GM21390 (cell line): ENCODE measurements at regions not wholly inside any gene's neighbourhood (a gene's known extent, or its start where the extent isn't known, plus 50 kb on each side); places are given as distances from the start of the nearest gene placed in this dataset.

Experiments
- ATAC-seq: cut with Tn5 transposase; IDR thresholded peaks from one replicate; pipeline ENCODE4 v1.9.1; 2021; ENCODE audit not compliant: unreplicated experiment

GRCh38 chr3:153311541-153311940, 149.5 kb downstream of the RAP2B start:
- ATAC-seq = no peak

GRCh38 chr3:153313302-153313965, 151.4 kb downstream of the RAP2B start:
- no peak for ATAC-seq

- ATAC-seq = no peak
Observed at GRCh38 chr3:153314038-153314437, 152.0 kb downstream of the RAP2B start.

GRCh38 chr3:153315781-153316180, 153.8 kb downstream of the RAP2B start:
- no peak for ATAC-seq

GRCh38 chr3:153319705-153320554, 157.9 kb downstream of the RAP2B start:
- no peak for ATAC-seq

- no peak for ATAC-seq
Observed at GRCh38 chr3:153320585-153321128, 158.6 kb downstream of the RAP2B start.

GRCh38 chr3:153328690-153329089, 166.7 kb downstream of the RAP2B start:
- no peak for ATAC-seq

- ATAC-seq = no peak
Observed at GRCh38 chr3:153330901-153331300, 168.9 kb downstream of the RAP2B start.

- ATAC-seq = no peak
Observed at GRCh38 chr3:153331676-153332075, 169.7 kb downstream of the RAP2B start.

GRCh38 chr3:153334558-153334957, 172.5 kb downstream of the RAP2B start:
- no peak for ATAC-seq

GRCh38 chr3:153337369-153337768, 175.3 kb downstream of the RAP2B start:
- no peak for ATAC-seq

GRCh38 chr3:153338487-153338886, 176.5 kb downstream of the RAP2B start:
- ATAC-seq = no peak

- ATAC-seq = no peak
Observed at GRCh38 chr3:153339065-153339464, 177.0 kb downstream of the RAP2B start.

GRCh38 chr3:153343988-153344782, 182.2 kb downstream of the RAP2B start:
- no peak for ATAC-seq

- ATAC-seq = no peak
Observed at GRCh38 chr3:153348457-153349107, 186.6 kb downstream of the RAP2B start.

- peak; percentile 80 for ATAC-seq
Observed at GRCh38 chr3:153349108-153349499, 187.1 kb downstream of the RAP2B start.

GRCh38 chr3:153350420-153350819, 188.4 kb downstream of the RAP2B start:
- no peak for ATAC-seq

- no peak for ATAC-seq
Observed at GRCh38 chr3:153354641-153355040, 192.6 kb downstream of the RAP2B start.

GRCh38 chr3:153355559-153355958, 193.5 kb downstream of the RAP2B start:
- ATAC-seq = no peak

GRCh38 chr3:153356908-153357307, 194.9 kb downstream of the RAP2B start:
- no peak for ATAC-seq

- no peak for ATAC-seq
Observed at GRCh38 chr3:153357436-153357835, 195.4 kb downstream of the RAP2B start.
